HG03039 (cell line): ENCODE measurements at regions not wholly inside any gene's neighbourhood (a gene's known extent, or its start where the extent isn't known, plus 50 kb on each side); places are given as distances from the start of the nearest gene placed in this dataset.
"Not testable (repeated sequence)": the region's sequence is repeated elsewhere in the genome, so short reads cannot be mapped to it uniquely, and the experiment has no call there.

Experiments
- ATAC-seq: cut with Tn5 transposase; IDR thresholded peaks from one replicate; pipeline ENCODE4 v1.9.1; 2021; ENCODE audit warnings: mild to moderate bottlenecking, moderate library complexity; ENCODE audit not compliant: unreplicated experiment

GRCh38 chr2:226183033-226183432, 616.6 kb downstream of the IRS1 start:
- no peak for ATAC-seq

- ATAC-seq: no peak
These were observed 617.7 kb downstream of the IRS1 start for GRCh38 chr2:226181909-226182308.

GRCh38 chr2:226180281-226180884, 619.2 kb downstream of the IRS1 start:
- ATAC-seq: no peak

DNA sequence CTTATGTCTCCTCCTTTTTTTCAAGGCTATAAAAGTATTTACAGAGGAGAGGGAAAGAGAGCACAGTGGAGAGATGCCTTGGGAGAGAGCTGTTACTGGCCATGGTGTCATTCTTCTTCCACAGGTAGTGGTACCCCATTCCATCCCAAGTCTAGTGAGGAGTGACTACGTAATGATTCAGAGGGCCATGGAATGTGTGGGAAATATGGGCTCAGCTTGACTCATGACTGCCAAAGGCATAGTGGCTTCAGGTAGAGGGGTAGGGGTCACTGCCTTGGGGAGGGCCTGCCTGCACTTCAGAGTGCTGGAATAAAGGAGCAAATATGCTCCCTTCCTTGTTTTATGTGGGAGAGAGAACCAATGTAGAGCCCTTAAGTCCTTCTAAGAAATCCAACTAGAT, 620.6 kb downstream of the IRS1 start:
- ATAC-seq: no peak

DNA sequence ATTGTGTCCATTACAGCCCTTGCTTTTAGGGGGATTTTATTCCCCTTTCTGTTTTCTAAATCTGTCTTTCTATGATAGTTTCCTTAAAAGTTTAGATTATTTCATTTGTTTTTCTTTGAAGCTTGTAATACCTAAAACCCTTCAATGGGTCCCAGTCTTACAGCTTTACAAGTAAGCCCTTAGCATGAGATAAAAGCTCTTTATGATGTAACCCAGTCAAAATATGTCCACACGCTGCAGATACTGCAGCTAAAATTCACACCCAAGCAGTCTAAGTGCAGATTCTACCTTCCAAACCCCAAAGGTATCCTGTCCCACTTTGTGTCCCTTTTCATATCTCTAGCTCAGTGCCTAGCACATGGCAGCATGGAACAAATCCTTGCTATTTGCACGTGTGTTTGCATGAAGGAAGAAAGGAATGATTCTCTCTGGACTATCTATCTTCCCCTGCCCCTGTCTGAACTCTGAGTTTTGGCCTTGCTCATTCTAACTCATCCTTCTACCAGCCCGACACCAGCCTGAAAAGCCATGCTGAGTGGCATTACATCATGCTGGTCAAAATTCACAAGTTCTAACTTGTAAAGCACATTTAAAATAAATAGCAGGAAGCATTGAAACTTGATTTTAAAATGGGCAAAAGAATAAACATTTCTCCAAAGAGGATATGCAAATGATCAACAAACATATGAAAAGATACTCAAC, 623.2 kb downstream of the IRS1 start:
- no peak for ATAC-seq

DNA sequence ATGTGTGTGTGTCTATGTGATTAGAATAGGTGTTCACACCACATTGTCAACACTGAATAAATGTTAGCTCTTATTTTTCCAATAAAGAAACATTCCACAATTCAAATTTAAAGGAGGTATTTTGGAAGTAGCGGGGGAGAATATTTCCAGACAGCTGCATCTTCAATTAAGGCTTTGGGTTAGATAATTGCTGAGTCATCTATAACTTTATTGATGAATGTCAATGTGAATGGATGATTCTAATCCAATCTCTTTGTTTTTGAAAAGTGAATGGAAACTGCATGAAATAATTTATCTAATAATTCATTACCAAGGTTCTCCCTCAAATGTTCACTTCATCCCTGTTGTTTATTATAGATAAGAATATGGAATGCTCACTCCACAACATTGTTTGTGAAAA, 625.2 kb downstream of the IRS1 start:
- ATAC-seq: no peak

DNA sequence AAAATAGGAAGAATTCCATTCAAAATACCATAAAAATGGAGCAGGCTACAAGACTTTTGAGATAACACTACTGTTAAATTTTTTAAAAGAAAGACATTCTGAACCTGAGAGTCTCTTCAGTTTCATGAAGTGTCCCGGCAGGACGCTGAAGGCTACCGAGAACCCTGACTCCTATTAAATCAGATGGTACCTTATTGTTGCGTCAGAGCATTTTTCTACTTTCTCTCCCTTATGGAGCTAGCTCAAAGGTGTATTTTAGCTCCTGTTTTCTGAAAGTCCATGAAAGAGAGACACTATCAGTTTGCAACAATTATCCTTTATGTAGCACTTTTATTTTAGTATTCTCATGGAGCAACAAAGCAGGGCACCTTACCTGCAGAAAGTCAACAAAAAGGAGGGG, 626.7 kb downstream of the IRS1 start:
- no peak for ATAC-seq

DNA sequence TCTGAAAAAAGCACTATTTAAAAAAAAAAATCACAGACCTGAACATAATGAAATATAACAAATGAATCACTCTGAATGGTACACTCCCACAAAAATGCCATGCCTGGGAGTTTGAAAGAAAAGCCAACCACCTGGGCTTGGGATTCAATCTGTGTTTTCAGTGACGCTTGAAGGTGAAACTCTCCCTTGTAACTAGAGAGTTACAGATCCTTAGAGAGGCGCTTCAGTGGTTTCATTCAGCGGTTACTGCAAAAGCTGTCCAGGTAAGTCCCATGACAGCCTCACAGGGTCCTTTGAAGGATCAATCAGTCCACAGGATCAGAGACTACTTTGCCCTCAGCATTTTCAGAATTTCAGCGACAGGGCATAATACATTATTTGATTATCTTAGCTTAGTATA, 627.3 kb downstream of the IRS1 start:
- ATAC-seq: no peak

GRCh38 chr2:226169751-226170581, 629.7 kb downstream of the IRS1 start:
- no peak for ATAC-seq

DNA sequence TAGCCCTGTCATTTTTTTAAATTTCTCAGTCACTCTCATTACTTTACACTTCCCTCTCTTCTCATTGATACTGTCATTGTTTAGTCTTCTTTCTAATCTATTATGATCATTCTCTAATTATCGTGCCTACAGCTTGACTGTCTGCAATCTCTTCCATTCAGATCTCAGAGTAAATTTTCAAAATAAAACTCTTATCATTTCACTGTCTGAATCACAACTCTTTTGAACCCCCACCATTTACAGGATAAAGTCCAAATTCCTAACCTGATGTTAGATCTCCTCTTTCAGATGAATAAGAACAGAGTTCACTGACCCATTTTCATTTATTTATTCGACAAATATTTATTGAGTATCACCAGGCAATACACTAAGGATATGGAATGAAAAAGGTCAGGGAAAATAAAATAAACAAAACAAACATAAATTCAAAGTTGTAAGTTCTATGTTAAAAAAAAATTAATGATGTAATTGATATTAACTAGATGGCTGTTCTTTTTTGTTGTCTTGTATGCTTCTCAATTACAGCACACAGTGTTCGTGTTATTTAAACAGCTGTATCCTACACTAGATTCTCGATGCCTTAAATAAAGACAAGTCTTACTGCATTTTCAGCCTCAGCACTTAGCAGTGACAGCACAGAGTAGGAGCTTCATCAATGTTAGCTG, 631.0 kb downstream of the IRS1 start:
- ATAC-seq: no peak

- ATAC-seq: no peak
These were observed 635.1 kb downstream of the IRS1 start for GRCh38 chr2:226164512-226164911.

DNA sequence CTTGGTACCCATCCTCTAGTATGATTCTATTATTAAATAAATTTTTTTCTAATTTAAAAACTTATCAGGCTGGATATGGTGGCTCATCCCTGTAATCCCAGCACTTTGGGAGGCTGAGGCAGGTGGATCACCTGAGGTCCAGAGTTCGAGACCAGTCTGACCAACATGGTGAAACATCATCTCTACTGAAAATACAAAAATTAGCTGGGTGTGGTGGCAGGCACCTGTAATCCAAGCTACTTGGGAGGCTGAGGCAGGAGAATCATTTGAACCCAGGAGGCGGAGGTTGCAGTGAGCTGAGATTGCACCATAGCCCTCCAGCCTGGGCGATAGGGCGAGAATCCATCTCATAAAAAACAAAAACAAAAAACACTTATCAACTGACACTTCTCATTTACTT, 639.0 kb downstream of the IRS1 start:
- ATAC-seq: not testable (repeated sequence)

DNA sequence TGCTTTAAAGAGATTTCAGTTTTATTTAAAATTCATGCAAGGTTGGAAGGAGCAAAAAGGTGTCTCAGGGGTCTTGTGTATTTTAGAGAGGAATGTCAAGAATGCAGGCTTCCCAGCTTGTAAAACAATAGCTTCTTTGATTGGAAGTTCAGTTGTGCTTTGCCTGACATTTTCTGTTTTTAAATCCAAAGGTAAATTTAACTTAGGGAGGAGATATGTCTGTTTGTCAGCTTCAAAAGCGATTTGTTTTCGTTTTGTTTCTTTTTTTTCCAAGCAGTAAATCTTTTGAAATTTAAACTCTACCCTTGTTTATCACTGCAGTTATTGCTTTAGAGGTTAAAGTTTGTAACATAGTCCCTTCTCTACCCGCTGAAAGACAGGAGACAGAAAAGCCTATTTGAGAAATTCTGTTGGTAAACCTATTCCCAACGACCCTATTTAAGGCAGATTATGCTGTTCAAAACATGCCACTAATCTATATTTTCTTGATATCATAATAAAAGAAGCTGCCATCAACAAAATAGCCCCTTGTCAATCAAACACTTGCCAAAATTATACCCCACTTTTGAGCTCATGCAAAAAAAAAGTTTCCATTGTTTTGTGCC, 639.6 kb downstream of the IRS1 start:
- no peak for ATAC-seq

DNA sequence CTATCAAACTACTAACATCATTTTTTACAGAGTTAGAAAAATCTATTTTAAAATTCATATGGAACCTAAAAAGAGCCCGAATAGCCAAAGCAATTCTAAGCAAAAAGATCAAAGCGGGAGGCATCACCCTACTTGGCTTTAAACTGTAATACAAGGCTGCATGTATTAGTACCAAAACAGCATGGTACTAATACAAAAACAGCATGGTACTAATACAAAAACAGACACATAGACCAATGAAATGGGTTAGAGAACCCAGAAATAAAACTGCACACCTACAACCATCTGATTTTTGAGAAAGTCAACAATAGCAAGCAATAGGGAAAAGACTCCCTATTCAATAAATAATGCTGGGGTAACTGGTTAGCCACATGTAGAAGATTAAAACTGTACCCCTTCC, 640.7 kb downstream of the IRS1 start:
- ATAC-seq: no peak

DNA sequence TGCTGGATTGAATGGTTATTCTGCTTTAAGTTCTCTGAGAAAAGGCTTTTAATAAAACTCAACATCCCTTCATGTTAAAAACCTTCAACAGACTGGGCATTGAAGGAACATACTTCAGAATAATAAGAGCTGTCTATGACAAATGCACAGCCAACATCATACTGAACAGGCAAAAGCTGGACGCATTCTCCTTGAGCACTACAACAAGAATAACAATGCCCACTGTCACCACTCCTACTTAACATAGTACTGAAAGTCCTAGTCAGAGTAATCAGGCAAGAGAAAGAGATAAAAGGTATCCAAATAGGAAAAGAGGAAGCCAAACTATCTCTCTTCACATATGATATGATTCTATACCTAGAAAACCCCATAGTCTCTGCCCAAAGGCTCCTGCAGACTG, 641.4 kb downstream of the IRS1 start:
- ATAC-seq: no peak

GRCh38 chr2:226155093-226155875, 644.3 kb downstream of the IRS1 start:
- ATAC-seq: no peak

- no peak for ATAC-seq
These were observed 645.0 kb downstream of the IRS1 start for GRCh38 chr2:226154610-226155009.

DNA sequence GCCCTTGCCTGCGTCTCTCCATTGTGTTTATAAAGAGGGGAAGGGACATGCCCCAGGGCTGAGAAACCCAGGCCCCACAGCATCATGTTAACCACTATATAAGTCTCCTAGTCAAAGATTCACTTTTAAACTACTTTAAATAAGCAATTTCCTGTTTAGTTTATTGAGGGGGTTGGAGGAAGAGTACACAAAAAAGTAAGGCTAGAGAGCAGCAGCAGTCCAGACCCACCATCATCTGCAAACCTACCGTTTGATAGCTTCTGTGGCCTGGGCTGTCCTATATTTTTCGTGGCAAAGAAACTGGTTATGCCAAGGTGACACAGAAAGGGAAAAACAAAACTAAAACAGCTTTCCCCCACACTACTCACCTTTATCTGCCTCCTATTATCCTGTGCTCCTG, 646.1 kb downstream of the IRS1 start:
- no peak for ATAC-seq

DNA sequence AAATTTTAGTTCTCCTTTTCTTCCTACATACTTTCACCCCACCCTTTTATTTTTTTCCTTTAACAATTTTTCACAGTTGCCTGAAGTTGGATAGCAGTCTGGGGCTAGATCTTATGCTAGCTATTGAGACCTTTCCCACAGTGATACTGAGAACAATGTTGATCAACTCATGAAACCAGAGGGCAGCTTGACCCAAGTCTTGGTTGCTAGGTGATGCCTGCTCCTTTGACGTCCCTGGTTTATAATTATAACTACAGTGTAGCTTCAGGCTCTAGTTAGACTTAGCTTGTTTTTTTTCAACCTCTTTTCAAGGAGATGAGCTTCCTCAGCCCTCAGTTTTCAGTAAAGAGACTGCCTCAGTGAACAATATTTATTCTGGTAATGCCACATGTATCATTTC, 648.5 kb downstream of the IRS1 start:
- no peak for ATAC-seq

DNA sequence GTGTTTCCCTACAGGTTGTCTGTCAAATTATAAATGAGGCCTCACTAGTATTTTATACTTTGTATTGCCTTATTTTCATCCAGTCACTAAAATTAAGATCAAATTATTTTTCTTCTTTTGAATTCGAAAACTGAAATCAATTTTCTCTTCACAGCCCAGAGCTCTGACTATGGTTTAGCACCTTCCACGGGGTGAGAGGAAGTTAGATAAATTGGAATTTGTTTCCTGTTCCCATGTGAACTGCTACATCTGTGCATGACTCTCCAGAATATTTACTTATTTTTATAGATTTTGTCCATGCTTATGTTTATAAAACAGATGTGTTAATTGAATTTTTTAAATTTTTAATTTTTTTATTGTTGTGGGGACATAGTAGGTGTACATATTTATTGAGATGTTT, 656.5 kb downstream of the IRS1 start:
- ATAC-seq: no peak
